GM12878 (cell line): ENCODE measurements at regions not wholly inside any gene's neighbourhood (a gene's known extent, or its start where the extent isn't known, plus 50 kb on each side); places are given as distances from the start of the nearest gene placed in this dataset.

ENCODE experiments used
- ATAC-seq: fragments of 200-7000 bp; cut with Tn5 transposase; 3 replicates; pipeline ENCODE4 v1.9.1; 2020; ENCODE audit warnings: mild to moderate bottlenecking, moderate library complexity
- BruUV-seq: library from RNA; stranded (reverse); fragments of 400-500 nt; replicated peaks from 2 replicates; lab custom pipeline; 2021; lab: Mats Ljungman, UMichigan
- CTCF ChIA-PET: fragments of 300-600 bp; sonication (Branson Sonifier 250); formaldehyde crosslinking; extraction: SDS; loops from one replicate; lab custom pipeline; 2021; ENCODE audit warnings: inconsistent platforms; lab: Yijun Ruan, JAX
- POLR2A ChIA-PET: fragments of 350-600 bp; formaldehyde crosslinking; extraction: SDS; loops from one replicate; lab custom pipeline; 2021; ENCODE audit warnings: inconsistent platforms; lab: Charles Lee
- RAD21 ChIA-PET: fragments of 300-600 bp; sonication (Branson Sonifier 250); formaldehyde crosslinking; loops from one replicate; lab custom pipeline; 2023; ENCODE audit warnings: antibody characterized with exemption; ENCODE audit not compliant: unreplicated experiment; lab: Charles Lee
- SMC1A ChIA-PET: fragments of 300-600 bp; sonication (Branson Sonifier 250); formaldehyde crosslinking; loops from one replicate; lab custom pipeline; 2023; ENCODE audit not compliant: unreplicated experiment, uncharacterized antibody; lab: Charles Lee
- DNase-seq: peaks from one replicate; pipeline ENCODE4 v3.0.0-alpha.2; 2011; ENCODE audit warnings: low read depth, low spot score
- FAIRE-seq: peaks from 3 replicates; lab custom pipeline; 2011; peaks lifted over from hg19 to GRCh38; lab: Jason Lieb, UNC
- H2AFZ ChIP-seq: 2 replicates; pipeline ENCODE4 v1.6.0; 2011; ENCODE audit warnings: low read depth, low read length, control low read depth; ENCODE audit not compliant: control insufficient read depth
- H3K27ac ChIP-seq: 2 replicates; pipeline ENCODE4 v1.5.1; 2011; ENCODE audit warnings: control low read depth; ENCODE audit not compliant: control insufficient read depth, insufficient read depth
- H3K27me3 ChIP-seq, 2 experiments: replicated peaks in 1 of 2; 2 replicates each; pipeline versions ENCODE4 v1.6.0 to v1.6.1; 2011; ENCODE audit warnings: low read length in 1 of 2; ENCODE audit not compliant: control insufficient read depth in 2 of 2, insufficient read depth in 2 of 2
- H3K36me3 ChIP-seq, 2 experiments: 2 replicates each; pipeline ENCODE4 v1.5.1; 2011; ENCODE audit warnings: low read length in 1 of 2; ENCODE audit not compliant: control insufficient read depth in 2 of 2, insufficient read depth in 2 of 2
- H3K4me1 ChIP-seq: 2 replicates; pipeline ENCODE4 v1.6.1; 2011; ENCODE audit warnings: mild to moderate bottlenecking, low read length, moderate library complexity, mixed read lengths; ENCODE audit not compliant: control insufficient read depth, insufficient read depth
- H3K4me2 ChIP-seq: 2 replicates; pipeline ENCODE4 v1.6.0; 2011; ENCODE audit warnings: control low read depth; ENCODE audit not compliant: control insufficient read depth, insufficient read depth
- H3K4me3 ChIP-seq: fragments of 200-600 bp; sonication (generic); 2 replicates; pipeline ENCODE4 v1.5.1; 2016
- H3K79me2 ChIP-seq: 2 replicates; pipeline ENCODE4 v1.6.0; 2011; ENCODE audit warnings: low read length; ENCODE audit not compliant: control insufficient read depth, insufficient read depth
- H3K9ac ChIP-seq: 2 replicates; pipeline ENCODE4 v1.8.0; 2011; ENCODE audit warnings: low read length, control low read depth, mixed read lengths; ENCODE audit not compliant: control insufficient read depth, insufficient read depth
- H3K9me3 ChIP-seq: replicated peaks from 3 replicates; pipeline ENCODE4 v1.5.1; 2011; ENCODE audit warnings: mild to moderate bottlenecking, low read length; ENCODE audit not compliant: control insufficient read depth, insufficient read depth
- H4K20me1 ChIP-seq: 2 replicates; pipeline ENCODE4 v1.6.0; 2011; ENCODE audit not compliant: control insufficient read depth, insufficient read depth
- ATF7 ChIP-seq: fragments of 450-650 bp; IDR thresholded peaks from 2 replicates; pipeline ENCODE4 v1.6.1; 2016; ENCODE audit warnings: low read depth, mild to moderate bottlenecking
- BHLHE40 ChIP-seq, 2 experiments: fragments of 450-650 bp in 1 of 2; IDR thresholded peaks; 2 replicates each; pipeline ENCODE4 v1.6.1; 2011 to 2017; ENCODE audit warnings: low read depth in 2 of 2, borderline replicate concordance in 1 of 2, improper control_type of control experiment in 1 of 2, low read length in 1 of 2, mild to moderate bottlenecking in 1 of 2
- CBX5 ChIP-seq: sonication (generic); IDR thresholded peaks from 2 replicates; pipeline ENCODE4 v1.6.1; 2016; ENCODE audit warnings: low read depth, moderate library complexity, mild to moderate bottlenecking, inconsistent platforms
- DPF2 ChIP-seq: fragments of 450-650 bp; IDR thresholded peaks from 2 replicates; pipeline ENCODE4 v1.6.1; 2017; ENCODE audit warnings: mild to moderate bottlenecking
- EP300 ChIP-seq, 2 experiments: fragments of 150-350 bp in 1 of 2; IDR thresholded peaks; 2 replicates each; pipeline ENCODE4 v1.6.1; 2011 to 2012; ENCODE audit warnings: low read depth in 2 of 2, low read length in 2 of 2, borderline replicate concordance in 1 of 2, improper control_type of control experiment in 1 of 2, inconsistent platforms in 1 of 2; ENCODE audit not compliant: control insufficient read depth in 1 of 2
- ESRRA ChIP-seq: IDR thresholded peaks from 2 replicates; pipeline ENCODE4 v1.6.1; 2012; ENCODE audit warnings: mild to moderate bottlenecking, low read length, improper control_type of control experiment
- GATAD2B ChIP-seq: fragments of 450-650 bp; conservative IDR thresholded peaks from 2 replicates; pipeline ENCODE4 v1.6.1; 2017; ENCODE audit warnings: low read depth, mild to moderate bottlenecking, moderate library complexity
- IKZF2 ChIP-seq, 2 experiments: fragments of 450-650 bp; IDR thresholded peaks; 2 replicates each; pipeline ENCODE4 v1.6.1; 2017; ENCODE audit warnings: mild to moderate bottlenecking in 2 of 2, moderate library complexity in 2 of 2
- KLF5 ChIP-seq: fragments of 450-650 bp; IDR thresholded peaks from 2 replicates; pipeline ENCODE4 v1.6.1; 2014; ENCODE audit warnings: mild to moderate bottlenecking; ENCODE audit not compliant: partially characterized antibody
- MTA2 ChIP-seq: fragments of 450-650 bp; IDR thresholded peaks from 2 replicates; pipeline ENCODE4 v1.6.1; 2016; ENCODE audit warnings: low read depth, mild to moderate bottlenecking, moderate library complexity
- NFIC ChIP-seq: IDR thresholded peaks from 2 replicates; pipeline ENCODE4 v1.6.1; 2012; ENCODE audit warnings: low read depth, mild to moderate bottlenecking, inconsistent platforms, low read length, moderate library complexity
- TCF12 ChIP-seq: IDR thresholded peaks from 2 replicates; pipeline ENCODE4 v1.6.1; 2011; ENCODE audit warnings: low read depth, mild to moderate bottlenecking, low read length
- ZNF622 ChIP-seq: fragments of 450-650 bp; IDR thresholded peaks from 2 replicates; pipeline ENCODE4 v1.6.1; 2017; ENCODE audit warnings: mild to moderate bottlenecking, inconsistent platforms
- WGBS: methylation state at CpG from one replicate; pipeline ENCODE4 v1.1.6; 2016; ENCODE audit warnings: low lambda C conversion rate; ENCODE audit not compliant: insufficient replicate concordance, insufficient coverage; ENCODE audit errors: missing lambda C conversion rate; 5-methylcytosine and 5-hydroxymethylcytosine counted together
- in situ Hi-C: fragments of 300-500 bp; cut with MboI; formaldehyde crosslinking; loops from 9 replicates; pipeline ENCODE4 v1.14.3; 2018; ENCODE audit warnings: mixed read lengths
- intact Hi-C: fragments of 100-400 bp; cut with micrococcal nuclease; formaldehyde crosslinking; loops from one replicate; pipeline ENCODE4 v1.14.2; 2022; ENCODE audit not compliant: unreplicated experiment
- TF ChIP-seq, protein P1 (sequence below): IDR thresholded peaks from 2 replicates; pipeline ENCODE4 v1.6.1; 2012; ENCODE audit warnings: mild to moderate bottlenecking, low read depth, low read length
- TF ChIP-seq, protein P2 (sequence below): fragments of 450-650 bp; IDR thresholded peaks from 2 replicates; pipeline ENCODE4 v1.6.1; 2016; ENCODE audit warnings: mild to moderate bottlenecking
- TF ChIP-seq, protein P3 (sequence below): IDR thresholded peaks from 2 replicates; pipeline ENCODE4 v1.6.1; 2011; ENCODE audit warnings: mild to moderate bottlenecking, low read depth, low read length, moderate library complexity; ENCODE audit not compliant: insufficient replicate concordance

DNA sequence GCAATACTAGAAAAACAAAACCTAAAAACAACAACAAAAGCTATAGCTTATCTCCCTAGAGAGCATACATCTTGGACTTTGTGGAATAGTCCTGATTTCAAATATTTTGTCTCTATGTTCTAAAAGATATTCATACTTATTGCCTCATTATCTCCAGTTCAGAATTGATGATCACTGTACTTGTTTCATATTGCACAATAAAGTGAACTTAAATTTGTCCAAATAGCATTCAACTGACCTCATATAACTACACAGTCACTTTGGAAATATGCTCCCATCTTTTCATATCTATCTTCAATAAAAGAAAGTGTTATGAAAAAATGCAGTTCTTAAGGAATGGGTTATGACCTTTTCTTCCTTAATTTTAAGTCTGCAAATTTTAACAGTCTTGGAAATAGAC, 228.6 kb upstream of the CMC1 start (continued):
- TF ChIP-seq NFIC: no peak
- TF ChIP-seq ESRRA: no peak
- TF ChIP-seq, protein P1, sequence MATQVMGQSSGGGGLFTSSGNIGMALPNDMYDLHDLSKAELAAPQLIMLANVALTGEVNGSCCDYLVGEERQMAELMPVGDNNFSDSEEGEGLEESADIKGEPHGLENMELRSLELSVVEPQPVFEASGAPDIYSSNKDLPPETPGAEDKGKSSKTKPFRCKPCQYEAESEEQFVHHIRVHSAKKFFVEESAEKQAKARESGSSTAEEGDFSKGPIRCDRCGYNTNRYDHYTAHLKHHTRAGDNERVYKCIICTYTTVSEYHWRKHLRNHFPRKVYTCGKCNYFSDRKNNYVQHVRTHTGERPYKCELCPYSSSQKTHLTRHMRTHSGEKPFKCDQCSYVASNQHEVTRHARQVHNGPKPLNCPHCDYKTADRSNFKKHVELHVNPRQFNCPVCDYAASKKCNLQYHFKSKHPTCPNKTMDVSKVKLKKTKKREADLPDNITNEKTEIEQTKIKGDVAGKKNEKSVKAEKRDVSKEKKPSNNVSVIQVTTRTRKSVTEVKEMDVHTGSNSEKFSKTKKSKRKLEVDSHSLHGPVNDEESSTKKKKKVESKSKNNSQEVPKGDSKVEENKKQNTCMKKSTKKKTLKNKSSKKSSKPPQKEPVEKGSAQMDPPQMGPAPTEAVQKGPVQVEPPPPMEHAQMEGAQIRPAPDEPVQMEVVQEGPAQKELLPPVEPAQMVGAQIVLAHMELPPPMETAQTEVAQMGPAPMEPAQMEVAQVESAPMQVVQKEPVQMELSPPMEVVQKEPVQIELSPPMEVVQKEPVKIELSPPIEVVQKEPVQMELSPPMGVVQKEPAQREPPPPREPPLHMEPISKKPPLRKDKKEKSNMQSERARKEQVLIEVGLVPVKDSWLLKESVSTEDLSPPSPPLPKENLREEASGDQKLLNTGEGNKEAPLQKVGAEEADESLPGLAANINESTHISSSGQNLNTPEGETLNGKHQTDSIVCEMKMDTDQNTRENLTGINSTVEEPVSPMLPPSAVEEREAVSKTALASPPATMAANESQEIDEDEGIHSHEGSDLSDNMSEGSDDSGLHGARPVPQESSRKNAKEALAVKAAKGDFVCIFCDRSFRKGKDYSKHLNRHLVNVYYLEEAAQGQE: no peak
- TF ChIP-seq ZNF622: no peak

DNA sequence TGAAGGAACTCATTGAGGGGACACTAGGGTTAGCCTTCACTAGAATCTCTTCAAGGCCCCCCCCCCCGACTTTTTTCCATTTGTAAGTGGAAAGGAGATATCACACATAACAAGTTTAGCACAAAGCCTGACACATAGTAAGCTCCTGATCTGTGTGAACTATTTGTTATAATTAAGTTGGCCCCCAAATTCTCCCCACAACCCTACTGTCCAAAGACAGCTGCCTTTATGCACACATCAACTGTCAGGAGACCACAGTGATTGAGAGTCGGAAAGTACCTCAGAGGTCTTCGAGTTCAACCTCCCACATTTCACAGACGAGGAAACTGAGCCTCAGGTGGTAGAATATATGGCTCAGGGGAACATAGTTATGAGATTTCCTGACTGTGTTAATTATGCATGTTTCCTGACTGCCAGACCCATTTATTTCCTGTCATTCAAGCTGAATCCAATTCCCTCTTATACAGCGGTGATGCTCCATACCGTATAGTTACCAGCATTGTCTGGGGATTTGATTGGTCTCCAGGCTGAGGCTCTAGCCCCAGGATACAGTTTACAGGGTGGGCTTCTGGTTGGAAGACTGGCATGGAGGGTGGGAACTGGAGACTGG, 227.4 kb upstream of the CMC1 start:
- H4K20me1 ChIP-seq: no peaks in the 10 kb centered on the region
- ChIA-PET RAD21 (interaction anchor here (1.2 to 13.4 kb wide), 12 partner anchors 24 to 314 kb away, joined by 3 to 248 read pairs (median 10); partner anchors contain the start of gene EOMES), CTCF (interaction anchor here (0.8 to 3.3 kb wide), 8 partner anchors 13 to 313 kb away, joined by 3 to 19 read pairs (median 6); partner anchors contain the start of gene EOMES), POLR2A (interaction anchor here (0.6 to 2.2 kb wide), 18 partner anchors 9 to 313 kb away, joined by 3 to 9 read pairs (median 5); partner anchors contain the start of gene EOMES), SMC1A (interaction anchor here (0.9 to 15.2 kb wide), 26 partner anchors 9 to 305 kb away, joined by 3 to 296 read pairs (median 4); partner anchors contain the start of gene EOMES)
- no peak overlapping the region for H3K4me3 ChIP-seq
- in situ Hi-C loops (no loop called here), intact Hi-C loops (loop anchor here (2.0 to 5.0 kb wide), 4 partner anchors 87 to 313 kb away; partner anchors contain the start of gene EOMES)
- DNase-seq: no peak
- H3K79me2 ChIP-seq: no peaks in the 10 kb centered on the region
- FAIRE-seq: no peak
- H3K4me1 ChIP-seq: no peaks in the 10 kb centered on the region; the same call in 1 of the 2 replicates
- no peaks in the 10 kb centered on the region for H3K9me3 ChIP-seq
- no peak overlapping the region for H2AFZ ChIP-seq
- BruUV-seq: no TSS peak
- 40% methylated on average over 6 of the region's 6 CpGs for WGBS
- no peak overlapping the region for H3K4me2 ChIP-seq
- H3K27ac ChIP-seq: no peak overlapping the region
- H3K9ac ChIP-seq: no peak overlapping the region
- ATAC-seq: peak; percentile 70
- no peaks in the 10 kb centered on the region for H3K36me3 ChIP-seq
- no peaks in the 10 kb centered on the region for H3K27me3 ChIP-seq
- no peak for TF ChIP-seq CBX5
- TF ChIP-seq, protein P2, sequence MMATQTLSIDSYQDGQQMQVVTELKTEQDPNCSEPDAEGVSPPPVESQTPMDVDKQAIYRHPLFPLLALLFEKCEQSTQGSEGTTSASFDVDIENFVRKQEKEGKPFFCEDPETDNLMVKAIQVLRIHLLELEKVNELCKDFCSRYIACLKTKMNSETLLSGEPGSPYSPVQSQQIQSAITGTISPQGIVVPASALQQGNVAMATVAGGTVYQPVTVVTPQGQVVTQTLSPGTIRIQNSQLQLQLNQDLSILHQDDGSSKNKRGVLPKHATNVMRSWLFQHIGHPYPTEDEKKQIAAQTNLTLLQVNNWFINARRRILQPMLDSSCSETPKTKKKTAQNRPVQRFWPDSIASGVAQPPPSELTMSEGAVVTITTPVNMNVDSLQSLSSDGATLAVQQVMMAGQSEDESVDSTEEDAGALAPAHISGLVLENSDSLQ: peak; percentile 83
- TF ChIP-seq DPF2: peak; percentile 76
- TF ChIP-seq IKZF2 (IDR thresholded peaks at IDR 0.05): peak; percentile 54 to 56; a peak in 2 of 4 replicates
- peak; percentile 32 to 62; a peak in 2 of 4 replicates for TF ChIP-seq BHLHE40 (IDR thresholded peaks at IDR 0.05; ENCODE audit: borderline replicate concordance in 1 of 2, low read depth in 2 of 2, low read length in 1 of 2)
- TF ChIP-seq MTA2: peak; percentile 88
- TF ChIP-seq TCF12: 0 out of 2 replicates have a peak, but pooled peaks have one; percentile 28
- no peak for TF ChIP-seq KLF5
- TF ChIP-seq GATAD2B: peak; percentile 50; the same call in 1 of the 2 replicates
- peak; percentile 42 to 86; a peak in 3 of 4 replicates for TF ChIP-seq EP300 (IDR thresholded peaks at IDR 0.05; ENCODE audit: borderline replicate concordance in 1 of 2, control insufficient read depth in 1 of 2, low read depth in 2 of 2, low read length in 2 of 2)
- peak; percentile 69 for TF ChIP-seq ATF7
- TF ChIP-seq, protein P3, sequence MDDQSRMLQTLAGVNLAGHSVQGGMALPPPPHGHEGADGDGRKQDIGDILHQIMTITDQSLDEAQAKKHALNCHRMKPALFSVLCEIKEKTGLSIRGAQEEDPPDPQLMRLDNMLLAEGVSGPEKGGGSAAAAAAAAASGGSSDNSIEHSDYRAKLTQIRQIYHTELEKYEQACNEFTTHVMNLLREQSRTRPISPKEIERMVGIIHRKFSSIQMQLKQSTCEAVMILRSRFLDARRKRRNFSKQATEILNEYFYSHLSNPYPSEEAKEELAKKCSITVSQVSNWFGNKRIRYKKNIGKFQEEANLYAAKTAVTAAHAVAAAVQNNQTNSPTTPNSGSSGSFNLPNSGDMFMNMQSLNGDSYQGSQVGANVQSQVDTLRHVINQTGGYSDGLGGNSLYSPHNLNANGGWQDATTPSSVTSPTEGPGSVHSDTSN: peak; percentile 71
